ENCODE measurements at regions not wholly inside any gene's neighbourhood (a gene's known extent, or its start where the extent isn't known, plus 50 kb on each side); places are given as distances from the start of the nearest gene placed in this dataset.
"Not testable (repeated sequence)": the region's sequence is repeated elsewhere in the genome, so short reads cannot be mapped to it uniquely, and the experiment has no call there.

DNA sequence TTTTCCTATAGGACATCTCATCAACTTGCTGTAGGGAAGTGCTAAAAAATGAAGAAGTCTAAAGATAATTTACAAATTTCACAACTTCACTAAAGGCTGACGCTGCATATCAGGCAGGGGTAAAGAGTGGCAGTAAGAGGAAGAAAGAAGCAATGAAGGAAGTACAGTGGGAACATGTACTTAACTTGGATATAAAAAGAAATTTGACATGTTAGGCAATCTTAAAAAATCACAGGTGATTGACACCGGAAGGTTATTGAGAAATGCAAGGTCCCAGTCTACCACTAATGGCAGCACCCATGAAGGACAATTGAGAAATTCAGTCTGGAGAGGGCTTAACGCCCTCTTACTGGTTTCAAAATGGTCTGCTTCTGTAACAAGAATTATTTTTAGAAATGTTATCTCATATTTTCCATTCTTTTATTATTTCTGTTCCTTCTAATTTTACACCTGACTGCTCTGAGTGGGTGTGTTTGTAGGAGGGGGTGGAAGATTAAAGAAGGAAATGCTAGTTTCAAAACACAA is 358.1 kb downstream of the KCNJ2 start:
- DNase-seq, result no peak

DNA sequence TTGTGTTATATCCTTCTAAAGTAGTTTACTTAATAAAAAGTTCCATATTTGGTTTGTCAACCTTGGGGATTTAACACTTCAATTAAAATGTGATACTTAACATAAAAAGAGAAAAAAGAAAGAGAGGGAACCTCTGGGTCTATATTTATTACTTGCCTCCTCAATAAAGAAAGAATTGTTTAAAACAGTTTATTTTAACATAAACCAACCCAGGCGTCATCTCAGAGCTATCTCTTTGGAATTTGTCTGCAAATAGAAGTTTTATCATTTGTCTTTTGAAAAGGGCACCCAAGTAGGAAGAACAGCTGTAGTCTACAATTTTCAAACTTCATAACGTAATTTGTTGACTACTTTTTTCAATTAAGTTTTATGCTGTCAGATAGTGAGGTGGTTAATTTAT is 364.1 kb downstream of the KCNJ2 start:
- DNase-seq, result no peak

DNA sequence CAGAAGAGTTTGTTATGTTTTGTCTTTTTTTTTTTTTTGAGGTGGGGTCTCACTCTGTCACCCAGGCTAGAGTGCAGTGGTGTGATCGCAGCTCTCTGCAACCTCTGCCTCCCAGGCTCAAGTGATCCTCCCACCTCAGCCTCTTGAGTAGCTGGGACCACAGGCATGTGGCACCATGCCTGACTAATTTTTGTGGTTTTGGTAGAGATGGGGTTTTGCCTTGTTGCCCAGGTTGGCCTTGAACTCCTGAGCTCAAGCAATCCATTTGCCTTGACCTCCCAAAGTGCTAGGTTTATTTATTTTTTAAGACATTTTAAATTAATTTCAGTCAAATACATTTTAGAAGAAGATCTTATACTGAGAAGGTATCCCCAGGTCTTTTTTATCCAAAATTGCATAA is 366.7 kb downstream of the KCNJ2 start:
- no peak for DNase-seq

DNA sequence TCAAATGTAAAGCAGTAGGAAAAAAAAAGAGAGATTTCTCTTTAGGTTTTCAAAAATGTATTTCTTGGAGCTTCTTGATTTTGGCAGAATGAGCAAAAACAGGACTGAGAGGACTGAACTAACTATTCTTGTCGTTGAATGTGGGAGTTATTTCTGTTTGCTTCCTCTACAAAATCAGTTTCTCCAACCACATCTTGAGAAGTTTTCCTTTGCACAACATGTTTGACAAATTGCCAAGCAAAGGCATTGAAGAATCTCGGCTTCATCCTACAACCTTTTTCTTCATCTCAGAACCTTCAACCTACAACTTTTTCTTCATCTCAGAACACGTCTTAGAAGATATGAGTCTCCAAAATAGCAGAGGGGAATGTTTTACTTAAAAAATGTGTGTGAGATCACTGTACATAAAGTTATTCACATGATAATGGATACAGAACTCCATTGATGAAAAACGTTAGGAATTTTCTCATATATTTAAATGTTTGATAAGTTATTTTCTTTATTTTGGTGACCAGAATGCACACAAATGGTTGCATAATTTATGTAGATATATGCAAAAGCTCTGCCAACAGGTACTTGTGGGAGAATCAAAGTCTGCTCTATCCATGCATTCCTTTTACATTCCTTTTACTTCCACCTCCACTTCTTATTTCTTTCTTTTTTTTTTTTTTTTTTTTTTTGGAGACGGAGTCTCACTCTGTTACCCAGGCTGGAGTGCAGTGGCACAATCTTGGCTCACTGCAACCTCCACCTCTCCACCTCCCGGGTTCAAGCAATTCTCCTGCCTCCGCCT is 370.0 kb downstream of the KCNJ2 start:
- no peak for DNase-seq

DNA sequence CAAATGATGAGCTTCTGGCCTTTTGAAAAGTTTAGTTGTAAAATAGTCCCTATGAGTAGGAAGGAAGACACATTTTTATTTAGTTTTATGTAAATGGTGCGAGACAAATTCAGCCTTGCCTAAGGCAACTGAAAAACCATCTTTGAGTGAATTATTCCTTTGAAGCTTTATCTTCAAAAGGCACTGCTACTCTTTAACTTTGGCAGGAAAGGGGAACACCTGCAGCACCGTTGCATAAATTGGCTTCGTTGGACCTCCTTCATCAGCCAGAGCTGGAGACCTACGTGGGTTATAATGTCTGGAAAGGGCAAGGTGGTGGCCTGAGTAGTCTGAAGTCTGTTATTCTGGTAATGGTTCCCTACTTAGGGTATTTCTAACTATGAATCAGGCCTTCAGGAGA is 373.5 kb downstream of the KCNJ2 start:
- no peak for DNase-seq

DNA sequence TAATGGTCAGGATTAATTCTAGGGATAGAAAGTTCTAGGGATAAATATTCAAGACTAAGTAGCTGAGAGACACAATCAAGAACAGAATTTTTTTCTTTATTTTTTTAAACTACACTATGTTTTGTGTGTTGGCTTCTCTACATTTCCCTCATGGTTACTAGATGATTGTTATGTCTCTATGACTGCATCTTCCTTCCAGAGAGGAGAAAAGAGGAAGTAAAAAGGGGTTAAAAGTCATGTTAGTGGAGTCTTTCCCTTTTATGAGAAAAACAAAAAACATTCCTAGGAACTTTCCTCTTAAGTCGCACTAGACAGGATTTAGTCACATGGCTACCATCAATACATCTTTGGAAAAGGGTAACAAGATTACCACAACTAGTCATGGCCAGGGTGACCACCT is 375.0 kb downstream of the KCNJ2 start:
- DNase-seq, result no peak

DNA sequence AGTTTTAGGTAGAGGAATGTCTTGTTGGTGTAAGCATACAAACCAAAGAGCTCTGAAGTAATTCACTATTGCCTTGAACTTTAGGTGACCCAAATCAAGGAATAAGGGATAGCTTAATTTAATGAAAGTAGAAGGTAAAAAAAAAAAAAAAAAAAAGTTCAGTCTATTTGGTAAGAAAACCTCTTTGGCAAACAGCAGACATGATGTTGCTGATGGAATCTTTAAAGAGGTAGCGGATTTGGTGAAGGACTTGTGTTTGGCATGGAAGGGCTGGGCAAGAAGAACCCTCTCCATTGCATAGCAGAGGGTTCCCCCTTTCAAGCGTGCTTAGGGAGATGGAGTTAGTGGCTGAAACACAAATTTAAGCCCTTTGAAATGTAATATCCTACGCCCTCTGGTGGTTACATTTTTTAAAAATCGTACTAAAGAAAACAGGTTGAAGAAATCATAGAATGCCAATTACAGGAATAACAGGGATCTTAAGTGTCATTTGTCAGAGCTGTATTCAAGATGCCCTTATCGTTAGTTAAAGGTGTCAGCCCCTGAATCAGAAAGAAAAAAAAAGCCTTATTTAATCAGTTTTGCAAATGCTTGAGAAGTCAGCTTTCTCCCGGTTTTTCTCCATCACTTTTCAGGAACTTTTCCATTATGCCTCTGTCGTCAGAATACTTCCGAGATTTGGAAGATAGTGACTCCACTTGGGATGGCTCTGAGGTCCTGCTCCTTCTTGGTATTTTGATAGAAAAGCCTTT is 383.1 kb downstream of the KCNJ2 start:
- no peak for DNase-seq

DNA sequence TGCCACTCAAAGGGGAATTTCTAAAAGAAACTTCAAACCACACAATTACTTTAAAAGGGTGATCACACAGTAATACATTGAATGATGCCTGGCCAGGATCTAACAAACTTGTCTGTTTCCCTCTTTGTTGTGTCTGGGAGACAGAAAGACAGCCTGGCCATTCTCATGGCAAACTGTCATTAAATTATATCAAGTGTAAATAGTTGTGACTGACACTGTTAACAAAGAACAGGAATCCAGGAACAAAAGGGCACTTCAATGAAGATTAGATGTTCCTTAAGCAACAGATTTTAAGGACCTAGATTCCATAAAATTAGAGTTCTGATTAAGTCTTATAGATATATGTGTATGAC is 383.6 kb downstream of the KCNJ2 start:
- DNase-seq, result no peak

DNA sequence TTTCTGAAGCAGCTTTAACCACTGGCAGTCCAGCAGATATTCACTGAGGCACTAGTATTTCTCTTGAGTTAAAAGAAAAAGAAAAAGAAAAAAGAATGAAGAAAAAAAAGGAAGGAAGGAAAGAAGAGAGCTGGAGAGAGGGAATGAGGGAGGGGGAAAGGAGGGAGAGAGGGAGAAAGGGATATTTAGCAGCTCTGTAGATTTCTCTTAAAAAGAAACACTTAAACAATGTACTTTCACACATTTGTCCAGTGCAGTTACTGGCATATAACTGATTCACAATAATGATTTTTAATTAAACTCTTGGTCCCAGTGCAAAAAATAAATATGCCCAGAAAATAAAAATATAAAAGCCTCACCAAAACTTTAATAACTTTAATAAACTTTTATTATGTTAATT is 386.4 kb downstream of the KCNJ2 start:
- DNase-seq, result no peak

DNA sequence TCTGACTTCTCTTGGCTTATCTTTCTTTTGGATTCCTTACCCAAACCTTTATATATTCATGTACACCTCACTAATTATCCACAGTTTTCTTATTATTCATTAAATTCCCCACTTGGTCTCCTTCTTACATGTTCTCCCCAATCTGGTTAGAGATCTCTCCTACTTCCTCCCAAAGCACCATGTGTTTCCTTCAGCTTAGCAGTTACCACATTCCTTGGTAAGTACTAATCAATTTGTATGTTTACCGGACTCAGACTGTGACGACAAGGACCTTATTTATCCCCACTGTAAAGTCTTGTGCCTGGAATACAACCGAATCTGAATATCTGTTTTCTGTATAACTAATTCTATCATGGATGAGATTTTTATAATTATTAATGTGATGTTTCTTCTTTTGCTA is 389.5 kb downstream of the KCNJ2 start:
- no peak for DNase-seq

DNA sequence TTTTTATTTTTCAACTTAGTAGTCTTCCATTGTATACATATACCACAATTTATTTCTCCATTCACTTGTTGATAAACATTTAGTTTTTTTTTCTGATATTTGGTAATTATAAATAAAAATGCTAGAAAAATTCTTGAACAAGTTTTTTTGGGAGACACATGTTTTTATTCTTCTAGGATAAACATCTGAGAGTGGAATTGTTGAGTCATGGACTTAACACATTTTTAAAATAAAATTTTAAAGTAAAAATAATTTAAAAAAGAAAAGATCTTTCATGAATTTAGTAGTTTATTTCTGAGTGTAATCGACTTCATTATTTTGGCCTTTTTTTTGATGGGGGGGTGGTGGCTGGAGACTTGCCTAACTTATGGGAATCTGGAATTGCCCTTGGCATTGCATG is 391.1 kb downstream of the KCNJ2 start:
- DNase-seq, result no peak

DNA sequence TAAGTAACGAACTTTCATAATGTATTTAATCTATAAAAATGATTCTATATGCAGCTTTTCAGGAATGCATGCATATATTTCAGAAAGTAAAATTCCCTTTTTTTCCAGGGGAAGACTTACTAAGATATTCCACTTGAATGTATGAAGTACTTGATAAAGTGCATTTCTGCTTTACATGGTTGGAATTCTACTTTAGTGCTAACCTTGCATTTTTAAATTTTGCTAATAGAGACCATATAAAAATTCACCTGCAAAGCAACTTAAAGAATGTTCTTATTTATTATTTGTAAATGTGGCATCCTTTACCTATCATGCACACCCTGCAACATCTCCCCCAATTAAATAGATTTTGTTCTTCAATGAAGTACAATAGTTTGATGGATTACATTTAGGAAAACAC is 392.8 kb downstream of the KCNJ2 start:
- no peak for DNase-seq

DNA sequence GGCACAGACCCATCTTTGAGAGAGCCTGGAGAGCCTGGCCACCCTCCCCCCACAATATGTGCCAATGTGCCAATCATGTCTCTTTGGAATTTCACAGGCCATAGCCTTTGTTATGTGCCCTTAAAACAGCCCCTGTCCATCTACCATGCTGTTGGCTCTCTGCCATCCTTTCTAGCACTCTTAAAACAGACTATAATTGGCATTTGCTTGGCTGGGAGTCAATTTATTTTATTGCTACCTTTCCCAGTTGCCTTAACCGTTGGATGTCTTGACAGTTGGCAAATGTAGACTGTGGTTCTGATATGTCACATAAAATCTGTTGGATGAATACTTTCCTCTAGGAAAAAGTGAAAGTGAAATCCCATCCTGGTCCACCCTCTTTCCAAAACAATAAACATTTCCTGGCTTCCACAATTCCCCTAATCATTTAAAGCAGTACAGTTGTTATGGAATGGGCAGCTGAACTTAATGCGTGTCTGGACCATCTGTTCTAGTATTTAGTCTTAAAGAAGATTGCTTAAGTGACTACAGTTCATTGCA is 394.0 kb downstream of the KCNJ2 start:
- DNase-seq, result peak; percentile 58

DNA sequence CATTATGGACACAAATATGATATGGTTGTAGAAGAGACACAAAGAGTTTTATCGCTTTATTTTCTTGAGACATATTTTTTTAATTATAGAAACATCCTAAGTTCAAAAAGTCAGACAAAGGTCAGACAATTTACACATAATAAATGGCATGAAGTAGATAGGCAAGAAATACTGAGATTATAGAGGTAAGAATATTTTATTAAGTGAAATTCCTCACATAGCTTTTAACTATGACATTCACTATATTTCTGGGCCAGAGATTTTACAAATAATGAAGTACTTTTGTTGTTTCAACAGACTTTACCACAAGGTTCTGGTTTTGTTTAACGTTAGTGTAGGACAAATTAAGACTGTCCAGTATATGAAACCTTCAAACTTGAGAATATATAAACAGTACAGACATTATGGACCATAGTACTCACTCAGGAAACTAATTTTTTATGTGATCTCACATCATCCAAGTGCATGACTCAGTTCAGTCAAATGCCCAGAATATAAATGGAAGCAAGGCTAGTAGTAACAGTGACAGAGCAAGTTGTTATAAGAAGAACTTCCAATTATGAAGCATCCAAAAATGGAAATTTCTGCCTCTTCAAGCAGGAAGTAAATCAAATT is 394.8 kb downstream of the KCNJ2 start:
- no peak for DNase-seq

DNA sequence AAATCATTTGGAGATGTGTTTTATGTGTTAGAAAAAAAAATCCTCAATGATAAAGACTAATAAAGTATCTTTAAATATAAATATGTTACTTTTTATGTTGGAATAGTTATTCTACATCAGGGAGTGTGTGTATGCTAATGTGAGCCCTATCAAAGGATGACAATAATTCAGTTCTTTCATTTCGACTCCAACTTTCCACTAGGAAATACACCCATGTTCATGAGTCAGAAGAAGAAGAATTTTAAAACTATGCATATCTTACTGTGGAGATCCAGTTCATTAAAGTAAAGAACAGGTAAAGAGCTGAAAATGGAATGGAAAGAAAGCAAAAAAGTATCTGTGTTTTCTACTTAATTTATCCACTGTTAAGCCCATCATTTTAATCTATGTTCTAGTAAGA is 399.8 kb downstream of the KCNJ2 start:
- DNase-seq, result no peak

DNA sequence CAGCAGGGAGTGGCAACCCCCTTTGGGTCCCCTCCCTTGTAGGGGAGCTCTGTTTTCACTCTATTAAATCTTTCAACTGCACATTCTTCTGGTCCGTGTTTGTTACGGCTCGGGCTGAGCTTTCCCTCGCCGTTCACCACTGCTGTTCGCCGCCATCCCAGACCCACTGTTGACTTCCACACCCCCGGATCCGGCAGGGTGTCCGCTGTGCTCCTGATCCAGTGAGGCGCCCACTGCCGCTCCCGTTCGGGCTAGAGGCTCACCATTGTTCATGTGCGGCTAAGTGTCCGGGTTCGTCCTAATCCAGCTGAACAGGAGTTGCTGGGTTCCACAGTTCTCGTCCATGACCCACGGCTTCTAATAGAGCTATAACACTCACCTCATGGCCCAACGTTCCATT is 408.1 kb downstream of the KCNJ2 start:
- no peak for DNase-seq

DNA sequence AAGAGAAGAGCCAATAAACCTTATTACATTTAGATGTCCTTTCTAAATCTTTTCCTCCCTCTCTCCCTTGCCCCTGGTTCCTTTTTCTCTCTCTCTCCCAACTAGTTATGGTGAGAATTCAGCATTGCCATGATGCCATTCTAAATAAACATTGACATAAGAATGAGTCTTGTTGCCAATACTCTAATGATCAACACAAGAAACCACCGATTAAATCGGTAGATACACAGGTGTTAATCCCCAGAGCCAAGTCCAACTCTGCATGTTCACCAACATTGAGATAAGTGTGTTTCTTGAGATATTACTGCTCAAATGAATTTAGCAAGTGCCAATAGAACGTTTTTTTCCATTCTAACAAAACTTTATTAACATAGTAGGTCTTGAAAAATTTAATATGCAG is 412.1 kb downstream of the KCNJ2 start:
- no peak for DNase-seq

DNA sequence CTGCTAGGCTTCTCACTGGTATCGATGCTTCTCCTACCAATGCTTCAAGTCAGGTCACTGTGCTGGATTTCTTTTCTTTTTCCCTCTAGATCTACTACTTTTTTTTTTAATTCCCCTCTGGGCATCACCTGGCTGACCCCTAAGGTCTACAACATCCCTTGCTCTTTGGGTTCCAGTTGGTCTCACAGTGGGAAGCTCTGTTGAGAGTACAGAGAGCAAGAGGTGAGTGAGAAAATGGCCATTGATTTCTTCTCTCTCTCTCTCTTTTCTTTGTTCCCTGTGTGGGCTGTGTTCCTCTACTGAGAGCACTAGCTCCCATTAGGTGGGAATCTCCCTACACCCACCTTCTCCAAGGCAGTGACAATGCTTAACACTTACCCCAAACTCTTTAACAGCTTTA is 413.4 kb downstream of the KCNJ2 start:
- DNase-seq, result no peak

DNA sequence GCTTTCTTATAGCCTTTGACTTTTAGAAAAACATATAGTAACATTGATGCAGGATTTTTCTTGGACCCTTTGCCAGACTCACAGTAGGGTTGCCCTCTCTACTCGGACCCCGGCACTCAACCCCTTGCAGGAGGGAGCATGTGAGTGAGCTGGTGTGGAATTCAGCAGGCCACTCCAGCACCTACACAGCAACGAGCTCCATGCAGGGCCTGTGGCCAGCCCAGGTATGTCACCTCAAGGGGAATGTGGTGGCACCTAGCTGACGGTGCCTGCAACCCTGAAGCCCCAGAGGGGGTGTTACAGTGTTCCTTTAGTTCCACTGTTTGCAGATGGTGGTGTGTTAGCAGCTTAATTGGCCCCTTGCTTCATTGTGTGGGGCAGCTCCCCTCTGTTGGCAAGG is 414.9 kb downstream of the KCNJ2 start:
- DNase-seq, result no peak

DNA sequence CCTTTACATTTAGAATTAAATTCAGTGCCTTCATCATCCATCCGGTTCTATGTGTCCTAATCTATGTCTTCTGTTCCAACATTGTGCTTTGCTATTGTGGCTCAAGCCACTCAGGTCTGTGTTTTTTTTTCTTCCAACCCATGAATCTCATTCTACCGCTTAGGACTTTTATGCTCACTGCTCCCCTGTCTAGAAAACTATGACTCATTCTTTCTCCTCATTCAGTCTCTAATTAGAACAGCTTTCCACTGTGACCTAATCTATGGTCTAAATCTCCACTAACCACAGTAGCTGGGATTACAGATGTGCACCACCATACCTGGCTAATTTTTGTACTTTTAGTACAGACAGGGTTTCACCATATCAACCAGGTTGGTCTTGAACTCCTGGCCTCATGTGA is 418.7 kb downstream of the KCNJ2 start:
- DNase-seq, result no peak

DNA sequence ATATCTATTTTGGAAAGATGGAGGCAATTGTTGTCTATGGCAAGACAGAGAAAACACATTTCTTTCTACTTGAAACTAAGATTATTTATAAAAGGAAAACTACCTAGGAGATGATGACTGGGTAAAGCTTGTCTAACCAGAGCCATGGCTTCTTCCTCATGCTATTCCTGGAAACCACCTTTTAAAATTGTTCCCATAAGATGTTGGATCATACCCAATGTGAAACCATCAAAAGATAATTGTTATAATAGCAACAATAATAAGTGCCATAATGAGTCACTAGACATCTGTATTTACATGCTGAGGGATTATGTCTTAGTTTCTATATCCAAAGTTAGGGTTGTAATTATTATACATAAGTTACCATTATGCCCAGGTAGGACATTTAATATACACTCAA is 428.4 kb downstream of the KCNJ2 start:
- no peak for DNase-seq

DNA sequence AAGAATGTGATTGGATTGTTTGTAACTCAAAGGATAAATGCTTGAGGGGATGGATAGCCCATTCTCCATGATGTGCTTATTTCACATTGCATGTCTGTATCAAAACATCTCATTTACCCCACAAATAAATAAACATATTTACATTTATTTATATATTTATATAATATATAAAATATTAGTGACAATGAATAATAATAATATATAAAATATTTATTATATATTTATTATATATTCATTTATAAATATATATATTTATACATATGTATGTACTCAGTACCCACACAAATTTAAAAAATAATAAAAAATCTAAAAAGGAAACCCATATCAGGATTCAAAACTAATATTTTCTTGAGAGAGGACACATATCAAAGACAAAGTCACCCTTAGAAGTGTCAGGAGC is 429.9 kb downstream of the KCNJ2 start:
- DNase-seq, result no peak

DNA sequence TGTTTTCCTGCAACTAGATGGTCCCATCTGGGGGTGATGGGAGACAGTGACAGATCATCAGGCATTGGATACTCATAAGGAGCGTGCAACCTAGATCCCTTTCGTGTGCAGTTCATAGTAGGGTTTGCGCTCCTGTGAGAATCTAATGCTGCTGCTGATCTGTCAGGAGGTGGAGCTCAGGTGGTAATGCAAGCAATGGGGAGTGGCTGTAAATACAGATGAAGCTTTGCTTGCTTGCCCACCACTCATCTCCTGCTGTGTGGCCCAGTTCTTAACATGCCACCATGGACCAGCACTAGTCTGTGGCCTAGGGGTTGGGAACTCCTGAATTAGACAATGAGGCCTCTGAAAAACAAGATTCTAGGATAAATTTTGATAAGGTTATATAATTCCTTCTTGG is 430.6 kb downstream of the KCNJ2 start:
- not testable (repeated sequence) for DNase-seq

DNA sequence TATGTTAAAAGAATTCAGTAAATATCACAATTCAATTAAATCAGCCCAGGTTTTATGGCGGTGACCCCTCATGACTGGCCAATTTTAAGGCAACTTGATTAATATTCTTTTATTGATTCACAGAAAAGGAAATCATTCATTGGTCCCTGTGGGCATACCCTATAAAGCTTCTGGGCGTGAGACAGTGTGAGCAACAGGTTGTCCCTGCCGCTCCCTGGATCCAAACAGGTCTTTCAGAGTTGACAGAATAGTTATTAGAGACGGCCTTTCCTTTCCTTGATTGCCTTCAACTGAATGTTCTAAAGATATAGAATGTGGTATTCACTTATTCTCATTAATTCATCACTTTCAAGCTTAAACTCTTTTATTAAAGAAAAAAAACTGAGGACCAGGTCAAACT is 433.9 kb downstream of the KCNJ2 start:
- DNase-seq, result no peak
